GM12872 (cell line): ENCODE measurements at regions not wholly inside any gene's neighbourhood (a gene's known extent, or its start where the extent isn't known, plus 50 kb on each side); places are given as distances from the start of the nearest gene placed in this dataset.

Source experiments
- TF ChIP-seq, protein P1 (sequence below): IDR thresholded peaks from 3 replicates; pipeline ENCODE4 v1.5.1; 2011; ENCODE audit warnings: low read depth, mild to moderate bottlenecking, low read length, moderate library complexity; ENCODE audit not compliant: insufficient read depth

DNA sequence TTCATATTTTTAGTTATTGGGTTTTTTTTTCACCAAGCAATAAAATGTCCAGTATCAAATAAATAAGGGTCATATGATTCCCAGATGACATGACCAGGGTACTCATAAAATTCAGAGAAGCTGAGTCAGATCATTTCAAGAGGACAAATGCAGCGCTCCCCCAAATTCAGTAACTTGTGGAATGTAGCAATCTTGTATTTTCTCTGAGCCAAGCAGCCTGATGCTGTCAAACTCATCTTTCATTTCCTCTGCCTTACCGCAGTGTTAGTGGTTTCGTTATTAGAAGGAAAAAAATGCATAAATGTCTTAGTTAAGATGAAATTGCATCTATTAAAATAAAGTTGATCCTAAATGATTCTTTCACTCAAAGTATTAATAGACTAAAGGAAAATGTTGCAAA, 57.8 kb upstream of the EDN1 start:
- TF ChIP-seq, protein P1, sequence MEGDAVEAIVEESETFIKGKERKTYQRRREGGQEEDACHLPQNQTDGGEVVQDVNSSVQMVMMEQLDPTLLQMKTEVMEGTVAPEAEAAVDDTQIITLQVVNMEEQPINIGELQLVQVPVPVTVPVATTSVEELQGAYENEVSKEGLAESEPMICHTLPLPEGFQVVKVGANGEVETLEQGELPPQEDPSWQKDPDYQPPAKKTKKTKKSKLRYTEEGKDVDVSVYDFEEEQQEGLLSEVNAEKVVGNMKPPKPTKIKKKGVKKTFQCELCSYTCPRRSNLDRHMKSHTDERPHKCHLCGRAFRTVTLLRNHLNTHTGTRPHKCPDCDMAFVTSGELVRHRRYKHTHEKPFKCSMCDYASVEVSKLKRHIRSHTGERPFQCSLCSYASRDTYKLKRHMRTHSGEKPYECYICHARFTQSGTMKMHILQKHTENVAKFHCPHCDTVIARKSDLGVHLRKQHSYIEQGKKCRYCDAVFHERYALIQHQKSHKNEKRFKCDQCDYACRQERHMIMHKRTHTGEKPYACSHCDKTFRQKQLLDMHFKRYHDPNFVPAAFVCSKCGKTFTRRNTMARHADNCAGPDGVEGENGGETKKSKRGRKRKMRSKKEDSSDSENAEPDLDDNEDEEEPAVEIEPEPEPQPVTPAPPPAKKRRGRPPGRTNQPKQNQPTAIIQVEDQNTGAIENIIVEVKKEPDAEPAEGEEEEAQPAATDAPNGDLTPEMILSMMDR, result no peak

DNA sequence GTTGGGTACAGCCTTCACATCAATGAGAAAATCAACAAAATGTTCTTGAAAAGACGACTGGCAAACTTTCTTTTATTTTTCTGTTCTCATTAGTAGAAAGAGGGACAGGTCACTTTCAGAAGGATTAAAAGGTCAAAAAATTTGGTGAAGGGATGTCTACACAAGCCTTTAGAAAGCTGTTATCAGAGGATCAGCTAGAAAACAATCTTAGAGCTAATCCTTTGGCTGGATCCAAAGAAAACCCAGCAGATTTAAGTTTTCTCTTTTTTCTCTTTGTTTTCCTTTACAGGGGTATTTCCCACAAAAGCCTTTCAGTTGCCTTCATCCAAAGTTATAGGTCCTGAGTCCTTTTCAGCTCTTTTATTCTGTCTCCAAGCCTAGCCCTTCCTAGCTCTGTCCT, 57.3 kb upstream of the EDN1 start:
- TF ChIP-seq, protein P1, result no peak

DNA sequence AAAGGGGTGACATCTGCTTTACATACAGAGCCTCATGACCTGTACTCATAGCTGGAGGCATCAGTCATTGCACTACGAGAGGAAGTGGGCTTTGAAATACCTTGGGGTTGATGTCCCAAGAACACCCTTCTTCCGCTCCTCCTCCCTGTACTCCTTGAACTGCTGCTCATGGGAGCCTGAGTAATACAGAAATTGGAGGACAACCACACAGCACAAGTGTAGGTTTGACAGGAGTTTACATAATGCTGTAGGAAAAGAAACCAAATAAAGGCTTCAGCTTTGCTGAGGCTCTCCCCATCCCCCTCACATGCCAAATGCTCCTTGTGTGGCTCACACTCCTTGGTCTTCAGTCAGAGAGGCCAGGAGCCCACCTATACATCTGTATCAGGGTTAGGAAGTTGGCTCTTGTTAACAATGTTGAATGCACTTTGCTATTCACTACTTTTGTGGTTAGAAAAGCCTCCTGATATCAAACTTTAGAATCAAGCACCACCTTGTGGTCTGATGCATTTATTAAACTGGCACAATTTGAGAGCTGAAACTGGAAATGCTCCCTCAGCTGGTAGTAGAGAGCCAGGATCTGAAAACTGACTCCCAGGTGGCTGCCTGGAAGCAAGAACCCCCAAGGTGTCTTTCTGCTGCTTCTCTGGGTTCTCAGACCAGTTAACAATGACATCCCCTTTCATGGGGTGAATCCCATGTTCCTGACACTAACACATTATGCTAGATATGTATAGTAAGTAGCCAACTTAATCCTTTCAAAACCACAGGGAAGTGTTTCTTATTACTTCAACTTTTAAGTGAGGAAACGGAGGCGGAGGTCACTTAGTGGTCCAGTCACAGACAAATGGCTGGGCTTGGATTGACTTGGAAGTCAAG, 56.2 kb upstream of the EDN1 start:
- TF ChIP-seq, protein P1, result peak; percentile 54

DNA sequence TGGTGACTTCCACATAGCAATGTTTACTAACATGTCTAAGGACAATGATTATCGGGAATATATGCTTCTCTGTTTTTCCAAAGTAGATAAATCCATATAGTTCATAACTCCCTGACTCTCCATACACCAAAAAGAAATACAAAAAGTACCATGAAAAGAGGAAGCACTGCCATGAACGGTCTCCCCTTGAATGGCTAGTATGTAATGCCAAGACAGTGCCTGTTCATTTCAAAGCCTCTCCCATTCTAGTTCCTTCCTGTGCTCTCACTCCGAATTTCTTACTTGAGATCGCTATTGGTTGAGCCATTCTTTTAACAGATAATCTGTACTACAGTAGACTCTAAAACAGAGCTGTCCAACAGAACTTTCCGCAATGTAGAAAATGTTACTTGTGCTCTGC, 54.8 kb upstream of the EDN1 start:
- TF ChIP-seq, protein P1, result no peak

DNA sequence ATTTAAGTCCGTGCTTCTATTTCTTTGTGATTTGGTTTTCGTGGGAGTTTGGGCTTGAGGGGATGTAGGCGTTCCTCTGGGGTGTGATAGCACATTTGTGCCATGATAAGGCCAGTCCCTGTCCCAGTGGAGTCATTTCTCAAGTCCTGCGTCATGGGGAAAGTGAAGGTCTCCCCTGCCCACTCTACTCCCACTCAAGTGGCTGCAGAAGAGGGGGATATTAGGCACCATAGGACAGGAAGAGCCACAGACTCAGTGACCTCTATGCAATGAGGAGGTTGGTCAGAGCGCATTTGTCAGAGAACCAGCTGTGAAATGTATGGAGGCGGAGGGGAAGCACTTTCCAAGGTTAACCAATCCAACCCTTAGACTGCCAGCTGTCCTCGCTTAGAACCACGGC, 51.9 kb upstream of the EDN1 start:
- TF ChIP-seq, protein P1, result no peak
